ENCODE measurements at regions not wholly inside any gene's neighbourhood (a gene's known extent, or its start where the extent isn't known, plus 50 kb on each side); places are given as distances from the start of the nearest gene placed in this dataset.
A peak's percentile ranks its signal among the peaks of the same experiment; 100 is the strongest.

DNA sequence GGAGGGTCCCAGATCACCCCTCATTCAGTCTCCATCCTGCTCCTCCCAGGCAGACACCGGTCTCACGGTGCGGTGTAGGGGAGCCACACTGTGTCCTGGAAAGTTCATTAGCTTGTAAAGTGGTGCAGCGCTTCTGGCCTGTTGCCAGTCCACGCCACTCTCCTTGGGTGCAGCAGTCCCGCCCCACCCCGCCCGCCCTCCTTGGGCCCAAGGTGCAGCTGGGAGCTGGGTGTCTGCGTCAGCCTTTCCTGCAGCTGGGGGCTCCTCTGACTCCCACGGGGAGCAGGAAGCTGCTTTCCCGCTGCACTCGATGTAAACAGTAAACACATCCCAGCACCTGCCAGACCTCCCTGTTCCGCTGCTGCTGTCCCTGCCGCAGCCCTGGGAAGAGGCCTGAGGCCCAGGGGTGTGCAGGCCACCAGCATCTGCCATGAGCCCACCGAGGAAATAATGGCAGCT is 53.8 kb upstream of the ASB18 start:
- DNase-seq = no peak

DNA sequence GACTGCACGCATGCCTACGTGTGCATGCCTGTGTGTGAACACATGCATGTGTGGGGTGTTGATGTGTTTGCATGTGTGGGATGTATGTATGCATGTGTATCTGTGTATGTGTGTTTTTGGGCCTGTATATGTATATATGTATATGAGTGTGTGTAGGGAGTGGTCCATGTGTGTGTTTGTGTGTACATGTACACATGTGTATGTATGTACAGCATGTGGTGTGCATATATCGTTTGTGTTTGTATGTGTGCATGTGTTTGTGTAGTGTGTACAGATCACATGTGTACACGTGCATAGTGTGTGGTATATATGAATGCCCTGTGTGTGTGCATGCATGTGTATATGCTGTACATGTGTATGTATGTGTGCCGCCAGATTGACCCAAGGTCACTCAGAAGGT is 54.2 kb upstream of the ASB18 start:
- DNase-seq = no peak

DNA sequence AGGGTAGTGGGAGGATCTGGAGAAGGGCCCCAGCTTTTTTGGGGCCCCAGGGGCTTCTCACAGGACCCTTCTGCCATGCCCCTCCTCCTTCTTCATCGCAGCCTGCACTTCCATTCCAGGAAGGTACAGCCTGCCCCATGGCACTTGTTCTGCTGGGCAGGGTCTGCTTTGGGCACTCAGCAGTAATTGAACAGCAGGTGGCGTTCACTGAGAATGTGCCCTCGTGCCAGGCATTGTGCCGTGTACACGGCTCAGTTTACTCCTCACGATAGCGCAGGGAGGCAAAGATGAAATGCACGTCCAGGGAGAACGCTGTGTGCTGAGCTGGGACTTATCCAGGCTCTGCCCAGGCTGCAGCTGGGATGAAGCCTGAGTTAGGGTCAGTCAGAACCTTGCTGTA is 54.8 kb upstream of the ASB18 start:
- DNase-seq = no peak

GRCh38 chr2:236321415-236321814 is 57.2 kb upstream of the ASB18 start:
- DNase-seq = no peak

DNA sequence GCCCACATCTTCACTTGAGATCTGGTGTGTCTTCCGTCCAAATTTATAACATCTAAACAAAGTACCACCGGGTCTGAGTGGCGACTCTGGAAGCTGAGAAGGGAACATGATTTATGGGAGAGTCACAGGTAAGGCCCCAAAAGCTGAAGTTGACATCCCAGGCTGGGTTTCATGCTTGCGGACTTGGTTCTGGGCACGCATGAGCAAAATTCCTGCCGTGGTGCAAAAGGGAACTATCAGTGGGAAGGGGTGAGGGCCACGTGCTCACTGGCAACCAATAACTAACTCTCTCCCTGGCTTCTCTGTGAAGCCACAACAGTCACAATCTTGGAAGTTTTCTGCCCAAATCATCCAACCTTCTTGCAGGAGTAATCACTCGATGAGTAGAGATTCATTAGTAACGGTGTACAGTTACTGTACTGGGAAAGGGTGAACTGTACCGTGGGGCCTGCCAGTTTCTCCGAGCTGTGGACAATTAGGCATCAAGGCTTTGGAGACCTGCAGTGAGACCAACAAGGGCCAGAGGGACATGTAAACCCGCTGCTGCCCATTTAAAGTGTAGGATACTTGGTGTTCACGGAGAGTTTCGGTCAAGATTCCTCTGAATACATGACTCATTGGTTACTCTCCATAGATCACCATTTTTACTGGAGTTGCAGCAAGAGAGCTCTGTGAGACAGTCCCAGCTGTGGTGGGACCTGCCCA is 69.4 kb upstream of the ASB18 start:
- no peak for DNase-seq

DNA sequence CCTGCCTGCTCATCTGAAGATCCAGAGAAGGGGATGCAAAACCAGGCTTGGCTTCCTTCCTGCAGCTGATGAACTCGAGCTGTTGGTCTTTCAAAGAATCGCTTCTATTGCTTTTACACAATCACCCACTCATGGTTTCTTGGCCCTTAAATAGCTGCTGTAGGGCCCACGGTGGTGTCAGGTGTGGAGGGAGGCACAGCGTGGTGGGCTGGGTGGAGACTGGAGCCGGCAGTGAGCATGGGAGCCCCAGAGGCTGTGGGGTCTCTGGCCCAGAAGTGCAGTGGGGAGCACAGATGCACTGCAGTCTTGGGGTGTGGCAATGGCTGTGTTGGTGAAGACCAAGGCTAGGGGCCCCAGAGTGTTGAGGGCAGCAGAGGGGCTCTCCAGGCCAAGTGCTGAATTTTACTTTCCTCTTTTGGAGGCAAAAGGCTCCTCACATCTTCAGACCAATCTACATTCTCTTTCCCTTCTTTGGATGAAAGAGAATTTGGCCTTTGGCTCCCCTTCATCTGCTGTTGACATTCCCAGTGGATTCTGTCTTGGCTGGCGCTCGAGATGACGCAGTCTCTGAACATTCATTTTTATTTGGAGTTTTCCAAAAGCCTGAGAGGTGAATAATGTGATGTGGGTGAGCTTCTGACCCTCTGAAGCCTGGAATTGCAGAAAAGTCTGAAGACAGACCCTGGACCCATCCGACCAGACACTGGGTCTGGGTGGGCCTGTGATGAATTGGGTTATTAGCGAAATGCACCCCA is 70.1 kb upstream of the ASB18 start:
- DNase-seq = no peak

DNA sequence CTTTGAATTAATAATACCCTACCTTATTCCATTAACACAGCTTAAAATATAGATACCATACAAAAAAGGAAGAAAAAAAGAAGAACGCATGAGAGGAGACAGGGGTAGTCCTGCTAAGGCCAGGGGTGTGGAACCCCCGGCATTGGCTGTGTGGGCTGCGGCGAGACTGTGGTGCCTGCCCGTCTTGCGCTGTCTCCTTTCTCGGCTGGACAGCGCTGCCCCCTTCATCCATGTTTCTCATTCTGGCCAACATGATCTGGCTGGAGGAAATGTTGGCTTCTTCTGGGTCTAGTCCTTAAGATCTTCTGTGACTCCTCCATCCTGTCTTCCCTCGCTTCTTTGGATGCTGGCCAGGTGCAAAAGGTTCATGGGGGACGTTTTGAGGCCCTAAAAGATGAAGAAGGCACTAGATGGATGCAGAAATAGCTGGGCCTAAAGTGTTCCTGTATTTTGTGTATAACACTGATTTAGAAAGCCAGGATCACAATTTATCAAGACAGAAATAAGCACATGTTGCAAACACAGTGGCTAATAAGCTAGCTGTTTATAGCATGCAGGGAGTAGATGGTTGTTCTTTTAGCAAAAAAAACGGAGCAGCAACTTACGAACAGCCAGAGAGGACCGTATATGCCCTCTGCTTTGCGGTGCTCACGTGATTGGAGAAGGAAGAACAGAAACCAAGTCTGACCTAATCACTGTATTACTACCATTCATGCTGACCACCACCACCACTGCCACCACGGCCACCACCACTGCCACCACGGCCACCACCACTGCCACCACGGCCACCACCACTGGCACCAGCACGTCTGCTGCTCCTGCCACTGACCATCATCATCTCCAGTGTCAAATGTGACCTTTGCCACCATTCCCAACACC is 71.7 kb upstream of the ASB18 start:
- no peak for DNase-seq

DNA sequence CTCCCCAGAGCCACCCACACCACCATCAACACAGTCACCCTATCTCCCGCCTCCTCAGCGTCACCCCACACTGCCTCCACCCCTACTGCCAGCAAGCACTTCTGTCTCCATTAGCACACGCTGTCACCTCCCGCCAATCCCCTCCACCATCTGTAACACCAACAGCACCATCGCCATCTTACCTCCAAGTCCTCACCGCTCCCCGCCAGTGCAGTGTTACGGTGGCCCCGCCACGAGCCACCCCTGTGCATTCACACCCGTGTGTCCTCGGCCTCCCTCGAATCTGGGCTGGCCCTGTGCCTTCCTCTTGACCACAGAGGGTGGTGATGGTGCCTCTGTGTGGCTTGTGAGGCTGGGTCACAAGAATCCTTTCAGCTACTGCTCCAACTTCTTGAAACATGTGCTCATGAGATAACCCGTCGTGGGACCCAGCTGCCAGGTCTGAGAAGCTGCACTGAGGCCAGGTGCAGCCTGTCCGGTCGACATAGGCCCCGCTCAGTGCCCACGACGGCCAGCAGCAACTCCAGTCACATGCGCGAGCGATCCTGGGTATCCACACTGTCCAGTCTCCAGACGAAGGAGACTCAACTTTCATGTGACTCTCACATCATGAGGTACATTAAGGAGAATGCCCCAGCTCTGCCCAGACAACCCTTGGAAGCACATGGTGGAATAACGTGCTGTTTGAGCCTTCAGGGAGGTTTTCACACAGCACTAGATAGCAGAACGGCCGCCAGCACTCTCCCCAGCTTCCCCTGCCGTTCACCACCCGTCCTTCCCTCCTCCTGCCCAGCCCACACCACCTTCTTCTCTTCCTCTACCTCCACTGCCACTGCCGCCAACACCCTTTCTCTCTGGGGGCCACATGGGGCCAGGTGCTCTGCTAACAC is 72.6 kb upstream of the ASB18 start:
- no peak for DNase-seq

DNA sequence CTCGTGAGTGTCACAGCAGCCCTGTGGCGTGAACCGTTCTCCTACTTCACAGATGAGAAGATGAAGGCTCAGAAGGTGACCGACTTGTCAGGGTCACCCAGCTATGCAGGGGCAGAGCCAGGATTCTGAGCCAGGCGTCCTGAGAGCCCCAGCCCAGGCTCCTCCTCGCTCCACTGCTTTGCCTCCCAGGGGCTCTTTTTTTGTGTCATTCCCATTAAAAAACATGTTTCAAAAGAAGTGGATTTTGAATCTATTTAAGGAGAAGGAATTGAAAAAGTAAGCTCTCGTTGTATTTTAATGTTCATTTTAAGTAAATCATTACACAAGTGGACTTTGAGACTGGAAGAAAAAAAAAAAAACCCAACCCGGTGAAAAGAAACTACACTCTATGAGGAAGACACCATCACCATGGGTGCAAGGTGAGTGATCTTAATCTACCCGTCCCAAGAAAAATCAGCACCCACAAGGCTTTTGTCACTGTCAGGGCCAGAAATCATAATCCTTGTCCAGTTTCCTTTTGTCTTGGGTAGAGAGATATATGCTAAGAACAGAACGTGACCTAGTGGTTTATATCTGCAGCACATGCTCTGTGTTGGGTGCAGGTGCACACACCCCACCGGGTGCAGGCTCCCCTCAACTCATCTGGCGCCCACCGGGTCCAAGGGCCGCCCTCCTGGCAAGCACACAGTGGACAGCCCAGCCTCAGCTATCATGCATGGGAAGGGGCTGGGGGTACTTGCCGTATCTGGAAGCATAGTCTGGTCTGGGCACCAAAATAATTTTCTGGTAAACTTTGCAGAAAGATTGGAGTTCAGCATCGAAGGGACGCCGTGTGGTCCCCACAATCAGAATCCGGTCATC is 73.5 kb upstream of the ASB18 start:
- no peak for DNase-seq

DNA sequence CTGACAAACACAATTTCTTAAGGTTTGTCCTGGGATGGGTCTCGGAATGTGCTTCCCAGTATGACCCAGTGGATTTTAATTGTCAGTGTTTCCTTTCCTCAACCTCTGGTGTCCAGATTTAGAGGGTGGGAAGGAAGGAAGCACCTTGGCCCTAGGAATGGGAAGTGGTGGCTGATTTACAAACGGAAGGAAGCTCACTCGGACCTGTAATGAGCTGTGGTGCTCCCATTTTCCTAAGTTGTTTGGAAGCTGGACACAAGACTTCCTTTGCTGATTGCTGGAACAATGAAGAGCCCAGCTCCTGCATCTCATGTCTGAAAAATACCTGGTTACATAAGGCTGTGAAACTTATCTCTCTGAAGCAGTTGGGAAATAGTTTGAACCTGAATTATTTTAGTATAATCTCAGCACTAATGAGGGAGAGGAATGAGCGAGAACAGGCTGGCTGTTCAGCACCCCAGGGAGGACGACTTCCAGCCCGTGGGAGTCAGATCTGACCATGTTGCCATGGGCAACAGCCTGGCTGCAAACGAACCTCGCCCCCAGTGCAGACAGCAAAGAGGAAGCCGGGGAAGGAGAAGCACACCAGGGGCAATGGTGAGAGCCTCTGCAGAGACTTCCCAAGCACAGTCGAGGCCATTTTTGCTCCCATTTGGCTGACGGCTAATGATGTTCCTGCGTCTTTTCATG is 74.4 kb upstream of the ASB18 start:
- no peak for DNase-seq

- DNase-seq = no peak
Observed at GRCh38 chr2:236340251-236340650, 76.0 kb upstream of the ASB18 start.

DNA sequence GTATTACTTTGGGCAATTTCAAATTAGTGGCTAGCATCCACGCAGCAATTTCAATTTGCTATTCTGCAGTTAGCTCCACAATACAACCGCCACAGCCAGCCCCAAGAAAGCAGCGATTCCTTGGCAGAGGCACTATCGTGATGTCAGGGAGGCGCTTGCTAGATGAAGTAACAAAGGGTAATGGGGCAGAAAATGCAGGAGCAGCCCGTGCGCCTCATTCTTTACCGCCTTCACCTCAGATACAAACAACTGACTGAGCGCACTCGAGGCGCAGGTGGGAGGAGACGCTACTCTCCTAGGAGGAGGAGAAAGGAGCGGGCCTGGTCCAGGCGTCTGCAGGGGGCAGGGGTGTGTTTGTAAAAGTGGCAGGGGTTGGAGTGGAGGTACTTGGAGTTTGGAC is 76.9 kb upstream of the ASB18 start:
- no peak for DNase-seq

DNA sequence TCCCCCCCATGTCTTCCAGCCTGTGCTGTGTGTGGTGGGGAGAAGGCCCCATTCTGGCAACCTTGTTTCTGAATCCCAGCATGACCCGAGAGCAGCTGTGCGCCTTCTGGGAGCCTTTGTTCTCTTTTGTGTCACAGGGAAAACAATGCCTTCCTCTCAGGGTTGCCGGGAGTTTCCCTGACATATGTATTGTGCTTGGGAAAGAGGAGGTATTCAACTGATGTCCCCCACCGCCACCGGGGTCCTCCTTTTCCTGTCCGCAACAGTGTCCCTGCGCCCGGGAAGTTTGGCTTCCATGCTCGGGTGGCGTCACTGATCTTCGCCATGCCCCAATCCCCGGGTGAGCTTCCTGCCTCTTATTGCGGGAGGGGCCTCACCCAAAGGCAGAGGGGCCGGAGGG is 77.5 kb upstream of the ASB18 start:
- DNase-seq = no peak

DNA sequence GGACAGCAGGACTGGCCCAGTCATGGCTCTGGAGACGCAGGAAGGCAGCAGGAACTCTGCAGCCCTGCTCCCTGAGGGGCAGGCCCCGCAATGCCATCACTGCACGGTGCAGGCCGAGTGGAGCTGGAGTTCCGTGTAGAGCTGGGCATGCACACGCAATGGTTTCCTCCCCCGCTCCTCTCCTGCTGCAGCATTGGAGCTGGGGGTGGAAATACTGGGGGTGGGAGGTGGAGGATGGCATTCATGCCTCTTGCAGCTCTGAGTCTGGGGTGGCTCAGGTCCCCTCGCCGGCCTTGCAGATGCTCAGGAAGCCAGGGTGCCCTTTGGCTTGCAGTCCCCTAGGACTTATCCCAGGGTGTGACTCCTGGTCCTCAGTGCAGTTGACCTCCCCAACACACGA is 78.3 kb upstream of the ASB18 start:
- no peak for DNase-seq

DNA sequence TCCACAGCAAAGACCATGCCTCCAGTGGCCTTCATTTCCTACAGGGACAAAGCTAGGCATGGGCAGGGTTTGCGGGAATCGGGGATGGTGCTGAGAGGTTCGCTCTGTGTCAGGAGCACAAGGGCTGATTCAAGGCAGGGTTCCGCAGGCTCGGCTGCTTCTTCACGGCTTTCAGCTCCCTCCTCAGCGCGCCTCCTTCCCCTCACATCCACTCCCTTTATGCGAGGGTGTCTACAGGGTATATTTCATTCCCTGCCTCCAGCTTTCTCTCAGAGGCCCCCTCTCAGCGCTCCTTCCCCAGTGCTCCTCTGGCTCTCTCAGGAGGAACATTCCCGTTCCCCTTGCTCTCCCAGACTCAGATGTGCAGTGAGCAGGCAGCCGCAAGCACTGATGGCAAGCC is 78.7 kb upstream of the ASB18 start:
- DNase-seq = no peak

- peak; percentile 29 to 41 for DNase-seq
Observed at GRCh38 chr2:236343400-236344161, 79.4 kb upstream of the ASB18 start.

DNA sequence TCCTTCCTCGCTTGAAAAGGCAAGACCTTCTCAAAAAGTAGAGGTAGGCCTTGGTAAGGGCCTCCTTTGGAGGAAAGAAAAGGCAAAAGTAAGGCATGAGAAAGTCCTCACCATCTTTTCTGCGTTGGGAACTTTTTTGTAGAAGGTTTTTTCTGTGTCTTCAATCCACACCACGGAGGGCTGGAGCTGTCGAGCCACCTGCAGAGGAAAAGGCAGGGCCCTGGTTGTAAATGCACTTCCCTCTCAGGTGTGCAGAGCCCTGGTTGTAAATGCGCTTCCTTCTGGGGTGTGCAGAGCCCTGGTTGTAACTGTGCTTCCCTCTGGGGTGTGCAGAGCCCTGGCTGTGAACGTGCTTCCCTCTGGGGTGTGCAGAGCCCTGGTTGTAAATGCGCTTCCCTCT is 80.2 kb upstream of the ASB18 start:
- DNase-seq = no peak

GRCh38 chr2:236345081-236345714 is 81.0 kb upstream of the ASB18 start:
- no peak for DNase-seq

DNA sequence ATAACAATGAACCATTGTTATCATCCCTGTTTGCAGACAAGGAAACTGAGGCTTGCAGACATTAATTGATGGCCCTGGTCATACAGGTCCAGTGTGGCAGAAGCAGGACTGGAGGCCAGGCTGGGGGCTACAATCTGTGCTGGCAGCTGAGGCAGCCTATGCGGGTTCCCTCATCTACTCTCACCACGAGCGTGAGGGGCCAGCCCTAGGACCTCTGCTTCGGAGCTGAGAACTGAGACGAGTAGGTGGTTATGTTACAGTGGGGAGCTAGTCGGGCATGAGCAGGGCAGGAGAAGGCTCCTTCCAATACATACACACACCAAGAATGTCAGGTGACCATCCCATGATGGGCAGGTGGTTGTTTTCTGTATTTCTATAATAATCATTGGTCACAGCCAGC is 82.2 kb upstream of the ASB18 start:
- DNase-seq = no peak

DNA sequence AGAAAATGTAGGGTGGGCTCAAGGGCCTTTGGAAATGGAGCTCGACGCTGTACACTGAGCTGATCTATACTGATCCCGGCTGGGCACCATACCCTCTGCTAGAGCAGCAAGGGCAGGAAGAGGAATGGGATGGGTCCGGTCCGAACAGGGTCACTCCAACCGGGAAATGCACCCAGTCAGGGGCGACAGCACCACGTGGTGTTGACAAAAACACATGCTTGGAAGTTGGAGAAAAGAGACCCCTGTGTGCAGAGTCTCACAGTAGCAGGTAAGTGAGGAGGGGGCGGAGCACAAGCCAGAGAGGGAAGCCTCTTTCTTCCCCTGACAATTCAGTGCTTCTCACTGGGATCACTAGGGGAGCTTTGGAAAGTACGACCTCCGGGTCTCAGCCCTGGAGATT is 84.1 kb upstream of the ASB18 start:
- DNase-seq = no peak
